ENCODE measurements at regions not wholly inside any gene's neighbourhood (a gene's known extent, or its start where the extent isn't known, plus 50 kb on each side); places are given as distances from the start of the nearest gene placed in this dataset.

DNA sequence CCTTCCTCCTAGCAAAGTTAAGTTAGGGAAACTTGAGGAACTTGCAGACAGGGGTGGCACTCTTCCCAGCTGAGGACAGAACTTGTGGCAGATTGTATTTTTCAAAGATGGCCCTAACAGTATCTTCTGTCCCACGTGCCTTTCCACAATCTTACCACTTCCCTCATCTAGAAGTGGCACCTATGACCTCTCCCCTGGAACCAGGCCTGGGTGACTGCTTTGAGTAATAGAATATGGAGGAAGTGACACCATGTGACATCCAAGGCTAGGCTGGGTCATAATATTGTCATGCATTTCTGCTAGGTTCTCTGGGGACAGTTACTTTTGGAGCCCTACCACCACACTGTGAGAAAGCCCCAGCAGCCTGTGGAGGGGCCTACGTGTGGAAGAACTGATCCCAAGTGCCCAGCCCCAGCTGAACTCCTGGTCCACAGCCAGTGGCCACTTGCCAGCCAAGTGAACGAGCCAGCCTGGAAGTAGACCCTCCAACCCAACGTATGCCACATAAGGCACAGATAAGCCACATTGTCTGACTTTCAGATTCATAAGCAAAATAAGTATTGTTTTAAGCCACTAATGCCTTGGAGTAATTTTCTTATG is 193.7 kb downstream of the PTPN20 start:
- no peak for DNase-seq (ENCODE audit: extremely low read depth, low read depth)

DNA sequence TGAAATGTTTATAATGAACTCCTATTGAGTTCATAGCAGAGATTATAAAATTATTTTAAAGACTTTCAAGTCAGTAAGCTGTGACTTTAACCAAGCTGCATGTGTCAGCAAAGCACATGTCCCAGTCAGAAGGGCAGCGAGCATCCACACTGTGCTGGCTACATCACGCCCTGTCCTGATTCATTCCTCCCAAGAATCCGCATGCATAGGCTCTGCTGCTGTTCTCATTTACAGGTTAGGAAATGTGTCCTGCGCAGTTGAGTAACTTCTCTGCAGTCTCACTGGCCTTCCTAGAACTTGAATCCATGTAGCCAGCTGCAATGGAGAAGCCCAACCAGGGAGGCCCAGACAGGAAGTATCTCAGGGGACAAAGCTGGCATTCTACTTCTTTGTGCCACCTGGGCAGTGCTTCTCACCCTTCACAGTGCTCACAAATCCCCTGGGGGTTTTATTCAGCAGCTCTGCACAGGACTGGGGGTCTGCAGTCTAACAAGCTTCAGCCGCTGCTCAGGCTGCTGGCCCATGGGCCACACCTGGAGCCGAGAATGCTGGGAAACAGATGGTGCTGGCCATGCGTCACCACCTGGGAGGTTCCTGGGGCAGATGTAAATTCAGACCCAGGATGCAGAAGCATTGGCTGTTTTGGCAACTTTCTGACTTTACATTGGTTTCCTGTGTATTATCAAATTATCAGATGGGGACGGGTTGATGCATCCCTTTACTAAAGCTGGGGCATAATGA is 192.8 kb upstream of the GDF10 start:
- DNase-seq (ENCODE audit: extremely low read depth, low read depth), result no peak
- no peak for TF ChIP-seq CTCF (IDR thresholded peaks at IDR 0.05; ENCODE audit: low read depth, low read length)

More for the DNA sequence above, 193.7 kb downstream of the PTPN20 start:
- no peak for TF ChIP-seq CTCF (IDR thresholded peaks at IDR 0.05; ENCODE audit: low read depth, low read length)

GRCh38 chr10:47109906-47110305 is 190.1 kb upstream of the GDF10 start:
- no peak for TF ChIP-seq CTCF (IDR thresholded peaks at IDR 0.05; ENCODE audit: low read depth, low read length)
- no peak for DNase-seq (ENCODE audit: extremely low read depth, low read depth)

GRCh38 chr10:47111329-47111862 is 188.6 kb upstream of the GDF10 start:
- TF ChIP-seq CTCF (IDR thresholded peaks at IDR 0.05; ENCODE audit: low read depth, low read length), result no peak
- DNase-seq (ENCODE audit: extremely low read depth, low read depth), result no peak

- no peak for TF ChIP-seq CTCF (IDR thresholded peaks at IDR 0.05; ENCODE audit: low read depth, low read length)
Observed at GRCh38 chr10:47112612-47113011, 187.4 kb upstream of the GDF10 start.

GRCh38 chr10:47113907-47114500 is 186.0 kb upstream of the GDF10 start:
- DNase-seq (ENCODE audit: extremely low read depth, low read depth), result no peak
- TF ChIP-seq CTCF (IDR thresholded peaks at IDR 0.05; ENCODE audit: low read depth, low read length), result no peak

More at GRCh38 chr10:47112612-47113011, 187.4 kb upstream of the GDF10 start:
- DNase-seq (ENCODE audit: extremely low read depth, low read depth), result no peak

- no peak for DNase-seq (ENCODE audit: extremely low read depth, low read depth)
- TF ChIP-seq CTCF (IDR thresholded peaks at IDR 0.05; ENCODE audit: low read depth, low read length), result no peak
Observed at GRCh38 chr10:47114680-47115186, 185.3 kb upstream of the GDF10 start.

Measured in AG09319 (cell line).